Right ventricle myocardium superior (tissue), 1 donor: ENCODE measurements at regions not wholly inside any gene's neighbourhood (a gene's known extent, or its start where the extent isn't known, plus 50 kb on each side); places are given as distances from the start of the nearest gene placed in this dataset.

Experiments
- ATAC-seq: fragments of 200-7000 bp; cut with Tn5 transposase; one replicate; pipeline ENCODE4 v1.9.1; 2020; ENCODE audit warnings: mild to moderate bottlenecking; ENCODE audit not compliant: poor library complexity
- DNase-seq: peaks from one replicate; pipeline ENCODE4 v3.0.0-alpha.2; 2020
- intact Hi-C: fragments of 100-400 bp; cut with DNase I; formaldehyde crosslinking; loops from one replicate; pipeline ENCODE4 v1.11.2; 2022
- donor health status: DM: no; HTN: yes; CAD: no; lungs with severe emphysema.

DNA sequence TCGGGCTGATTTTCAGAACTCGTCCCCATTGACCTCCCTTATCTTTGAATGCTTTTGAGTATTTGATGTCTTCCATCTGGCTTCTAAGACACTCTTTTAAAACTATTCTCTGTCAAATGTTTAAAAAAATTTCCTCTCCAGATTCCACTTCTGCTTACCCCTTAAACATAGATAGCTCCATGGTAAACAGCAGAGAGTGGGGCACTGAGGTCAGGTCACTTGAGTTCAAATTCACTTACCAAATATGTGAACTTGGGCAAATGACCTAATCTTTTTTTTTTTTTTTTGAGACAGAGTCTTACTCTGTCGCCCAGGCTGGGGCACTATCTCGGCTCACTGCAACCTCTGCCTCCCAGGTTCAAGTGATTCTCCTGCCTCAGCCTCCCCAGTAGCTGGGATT, 126.8 kb upstream of the CPSF6 start:
- ATAC-seq (no peak), DNase-seq (no peak)
- intact Hi-C loops = no loop called here

DNA sequence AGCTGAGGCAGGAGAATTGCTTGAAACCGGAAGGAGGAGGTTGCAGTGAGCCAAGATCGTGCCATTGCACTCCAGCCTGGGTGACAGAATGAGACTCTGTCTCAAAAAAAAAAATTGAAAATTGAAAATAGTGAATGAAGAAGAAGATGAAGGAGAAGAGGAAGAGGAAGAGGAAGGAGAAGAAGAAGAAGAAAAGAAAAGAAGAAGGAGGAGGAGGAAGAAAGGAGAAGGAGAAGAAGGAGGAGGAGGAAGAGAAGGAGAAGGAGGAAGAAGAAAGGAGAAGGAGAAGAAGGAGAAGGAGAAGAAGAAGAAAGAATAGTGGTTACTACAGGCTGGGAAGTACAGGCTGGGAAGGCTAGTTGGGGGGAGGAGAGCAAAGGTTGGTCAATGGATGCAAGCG, 124.3 kb upstream of the CPSF6 start:
- ATAC-seq (no peak), DNase-seq (no peak)
- intact Hi-C loops = no loop called here

DNA sequence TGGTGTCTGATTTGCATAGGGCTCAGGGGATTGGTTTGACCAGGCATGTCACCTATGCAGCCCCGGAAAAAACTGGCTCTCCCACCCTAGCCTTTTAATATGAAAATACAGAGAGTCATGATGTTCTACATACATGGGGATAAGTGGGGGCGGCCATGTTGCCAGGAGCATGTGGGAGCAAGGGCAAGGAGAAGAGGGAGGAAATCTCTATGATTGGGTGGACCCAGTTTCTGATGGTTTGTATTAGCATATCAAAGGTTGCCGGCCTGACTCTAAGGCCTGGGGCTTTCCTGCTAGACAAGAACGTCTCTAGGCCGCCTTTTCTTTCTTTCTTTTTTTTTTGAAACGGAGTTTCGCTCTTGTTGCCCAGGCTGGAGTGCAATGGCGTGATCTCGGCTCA, 123.4 kb upstream of the CPSF6 start:
- ATAC-seq (no peak), DNase-seq (no peak)
- intact Hi-C loops = no loop called here

- ATAC-seq (no peak), DNase-seq (no peak)
- intact Hi-C loops = no loop called here
Measured at GRCh38 chr12:69117566-69118266, 121.7 kb upstream of the CPSF6 start.

DNA sequence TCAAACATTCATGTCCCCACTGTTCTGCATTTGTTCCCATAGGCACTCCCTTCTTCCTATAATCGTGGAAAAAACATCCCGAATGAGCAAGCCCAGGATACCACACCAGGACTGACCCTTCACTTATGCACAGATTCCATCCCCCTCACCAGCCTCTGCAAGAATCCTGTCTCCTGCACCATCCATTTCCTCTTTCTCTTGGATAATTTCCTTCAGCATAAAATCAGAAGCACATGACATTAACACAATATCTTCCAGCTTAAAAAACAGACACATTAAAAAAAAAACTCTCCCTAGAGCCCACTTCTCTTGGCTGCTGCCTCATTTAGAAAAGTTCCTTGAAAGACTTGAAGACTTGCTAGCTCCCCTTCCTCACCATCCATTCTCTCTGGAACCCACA, 120.9 kb upstream of the CPSF6 start:
- intact Hi-C loops = no loop called here
- no peak for DNase-seq
- ATAC-seq = no peak

- ATAC-seq (no peak), DNase-seq (no peak)
- intact Hi-C loops = no loop called here
Measured at GRCh38 chr12:69119770-69120169, 119.6 kb upstream of the CPSF6 start.

DNA sequence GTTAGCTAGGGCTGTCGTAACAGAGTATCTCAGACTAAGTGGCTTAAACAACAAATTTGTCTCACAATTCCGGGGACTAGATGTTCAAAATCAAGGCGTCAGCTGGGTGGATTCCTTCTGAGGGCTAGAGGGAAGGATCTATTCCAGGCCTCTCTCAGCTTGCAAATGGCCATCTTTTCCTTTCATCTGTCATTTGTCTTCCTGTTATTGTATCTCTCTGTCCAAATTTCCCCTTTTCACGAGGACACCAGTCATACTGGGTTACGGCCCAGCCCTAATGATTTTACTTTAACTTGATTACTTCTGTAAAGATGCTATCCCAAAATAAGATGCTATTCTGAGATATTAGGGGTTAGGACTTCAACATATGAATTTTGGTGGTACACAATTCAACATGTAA, 119.0 kb upstream of the CPSF6 start:
- no peak for ATAC-seq
- DNase-seq = no peak
- intact Hi-C loops = no loop called here

GRCh38 chr12:69123311-69123710, 116.1 kb upstream of the CPSF6 start:
- DNase-seq (no peak), ATAC-seq (no peak)
- intact Hi-C loops = no loop called here

DNA sequence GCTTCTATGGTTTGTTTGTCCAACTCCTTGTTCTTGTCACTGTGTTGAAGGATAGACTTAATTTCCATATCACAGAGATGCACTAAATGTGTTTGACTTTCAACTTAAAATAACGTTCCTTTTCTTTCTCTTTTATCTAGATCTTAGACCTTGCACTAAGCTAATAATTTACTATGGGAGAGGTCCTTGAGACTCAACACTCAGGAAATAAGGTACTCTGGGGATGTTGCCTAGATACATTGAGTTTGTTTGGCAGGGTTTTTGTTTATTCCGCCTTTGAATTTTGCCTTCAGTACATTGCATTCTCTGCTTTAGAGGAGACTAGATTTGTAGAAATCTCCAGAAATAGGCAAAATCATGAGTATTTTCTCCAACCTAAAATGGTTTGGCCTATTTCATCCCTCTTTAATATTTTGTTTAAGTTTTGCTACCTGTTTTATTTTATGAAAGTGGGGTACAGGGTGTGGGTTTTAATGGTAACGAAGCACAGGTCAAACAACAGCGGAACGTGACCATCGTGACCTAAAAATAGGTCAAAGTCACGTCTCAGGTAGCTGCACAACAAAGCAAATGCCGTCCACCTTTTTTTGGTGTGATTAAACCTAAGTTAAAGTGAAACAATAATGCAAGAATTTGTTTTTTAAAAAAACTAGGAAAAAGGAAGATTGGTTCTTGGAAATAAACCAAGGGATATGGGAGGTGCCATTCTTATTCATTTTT, 115.3 kb upstream of the CPSF6 start:
- DNase-seq = no peak
- no peak for ATAC-seq
- intact Hi-C loops = no loop called here

DNA sequence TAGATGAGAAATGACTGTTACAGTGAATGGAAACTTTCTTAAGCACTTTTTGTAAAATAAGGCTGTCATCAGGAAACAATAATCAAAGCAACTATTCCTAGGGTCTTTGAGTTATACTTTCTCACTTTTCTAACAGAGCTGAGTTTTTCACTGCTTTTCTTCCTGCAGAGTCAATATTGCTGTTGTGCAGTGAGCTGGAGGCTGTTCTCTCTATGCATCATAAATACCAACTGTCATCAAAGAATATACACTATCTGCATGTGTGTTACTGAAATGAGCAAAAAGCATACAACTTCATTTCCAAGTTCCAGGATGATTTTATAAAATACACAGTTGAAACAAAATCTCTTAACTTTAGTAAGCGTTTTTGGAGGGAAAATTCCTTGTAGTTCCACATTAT, 110.4 kb upstream of the CPSF6 start:
- DNase-seq = no peak
- no peak for ATAC-seq

GRCh38 chr12:69129564-69129963, 109.8 kb upstream of the CPSF6 start:
- DNase-seq = no peak
- intact Hi-C loops = no loop called here
- ATAC-seq = no peak

More for the DNA sequence above, 110.4 kb upstream of the CPSF6 start:
- intact Hi-C loops = no loop called here

DNA sequence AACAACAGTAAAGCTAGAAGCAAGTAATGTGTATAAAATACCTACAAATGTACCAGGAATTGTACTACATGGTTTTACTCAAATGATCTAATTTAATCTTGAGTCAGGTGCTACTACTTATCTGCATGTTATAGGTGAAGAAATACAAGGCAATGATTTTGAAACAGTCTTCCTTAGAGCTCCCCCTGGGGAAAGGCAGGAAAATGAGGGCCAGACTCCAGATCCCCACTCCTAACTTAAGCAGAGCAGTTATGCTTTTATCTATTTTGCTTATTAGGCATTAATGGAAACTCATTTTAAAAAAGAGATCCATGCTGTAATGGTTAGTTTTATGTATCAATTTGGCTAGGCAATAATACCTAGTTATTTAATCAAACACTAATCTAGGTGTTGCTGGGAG, 109.3 kb upstream of the CPSF6 start:
- ATAC-seq (no peak), DNase-seq (no peak)
- intact Hi-C loops = no loop called here

GRCh38 chr12:69131077-69131476, 108.3 kb upstream of the CPSF6 start:
- ATAC-seq (no peak), DNase-seq (no peak)
- intact Hi-C loops = no loop called here

- intact Hi-C loops = no loop called here
- no peak for DNase-seq
- ATAC-seq = no peak
Measured at GRCh38 chr12:69136931-69137613, 102.3 kb upstream of the CPSF6 start.

GRCh38 chr12:69141074-69141473, 98.3 kb upstream of the CPSF6 start:
- intact Hi-C loops = no loop called here
- no peak for ATAC-seq
- DNase-seq = no peak

- DNase-seq (no peak), ATAC-seq (no peak)
- intact Hi-C loops = no loop called here
Measured at GRCh38 chr12:69149270-69149669, 90.1 kb upstream of the CPSF6 start.

- no peak for ATAC-seq
- no peak for DNase-seq
- intact Hi-C loops = loop anchor here (5.0 kb wide), 1 partner anchor 102 kb away; no protein-coding TSS in a partner anchor
Measured at GRCh38 chr12:69150083-69150795, 89.1 kb upstream of the CPSF6 start.

GRCh38 chr12:69150796-69151127, 88.6 kb upstream of the CPSF6 start:
- intact Hi-C loops = loop anchor here (5.0 kb wide), 1 partner anchor 102 kb away; no protein-coding TSS in a partner anchor
- DNase-seq = no peak
- ATAC-seq = no peak

- DNase-seq (no peak), ATAC-seq (peak; percentile 12)
- intact Hi-C loops = loop anchor here (5.0 kb wide), 1 partner anchor 101 kb away; no protein-coding TSS in a partner anchor
Measured at GRCh38 chr12:69151254-69151764, 88.1 kb upstream of the CPSF6 start.
